HEK293T (cell line): ENCODE measurements at regions not wholly inside any gene's neighbourhood (a gene's known extent, or its start where the extent isn't known, plus 50 kb on each side); places are given as distances from the start of the nearest gene placed in this dataset.

Experiments
- ARNT ChIP-seq: fragments of 450-650 bp; IDR thresholded peaks from 2 replicates; pipeline ENCODE4 v1.6.1; 2017; ENCODE audit warnings: mild to moderate bottlenecking
- BHLHE40 ChIP-seq: fragments of 450-650 bp; IDR thresholded peaks from 2 replicates; pipeline ENCODE4 v1.6.1; 2016; ENCODE audit warnings: mild to moderate bottlenecking, moderate library complexity, borderline replicate concordance
- FOXK2 ChIP-seq: fragments of 450-650 bp; IDR thresholded peaks from 2 replicates; pipeline ENCODE4 v1.6.1; 2016; ENCODE audit warnings: mild to moderate bottlenecking
- FOXM1 ChIP-seq: fragments of 450-650 bp; IDR thresholded peaks from 2 replicates; pipeline ENCODE4 v1.6.1; 2017; ENCODE audit warnings: mild to moderate bottlenecking, borderline replicate concordance
- NFRKB ChIP-seq: fragments of 450-650 bp; IDR thresholded peaks from 2 replicates; pipeline ENCODE4 v1.6.1; 2016; ENCODE audit warnings: mild to moderate bottlenecking, moderate library complexity

- TF ChIP-seq ARNT, result no peak
- TF ChIP-seq BHLHE40, result no peak
- TF ChIP-seq FOXK2, result no peak
- TF ChIP-seq FOXM1, result no peak
- no peak for TF ChIP-seq NFRKB
Measured at GRCh38 chr13:85529218-85529594, 270.0 kb downstream of the SLITRK6 start.
